Nephron (organoid): ENCODE measurements at regions not wholly inside any gene's neighbourhood (a gene's known extent, or its start where the extent isn't known, plus 50 kb on each side); places are given as distances from the start of the nearest gene placed in this dataset.

Experiments used
- H3K27ac Mint-ChIP-seq, 3 experiments: 2 replicates each; pipeline ENCODE4 v1.8.0; 2020; ENCODE audit warnings: mixed read lengths in 3 of 3, mild to moderate bottlenecking in 2 of 3, moderate library complexity in 1 of 3
- H3K27me3 Mint-ChIP-seq: 2 replicates; pipeline ENCODE4 v1.8.0; 2021; ENCODE audit warnings: low read depth, mild to moderate bottlenecking, moderate library complexity, mixed read lengths
- H3K36me3 Mint-ChIP-seq: 2 replicates; pipeline ENCODE4 v1.8.0; 2020; ENCODE audit warnings: low read depth, mixed read lengths
- H3K4me1 Mint-ChIP-seq: 2 replicates; pipeline ENCODE4 v1.8.0; 2020; ENCODE audit warnings: mixed read lengths
- H3K4me3 Mint-ChIP-seq, 3 experiments: 2 replicates each; pipeline ENCODE4 v1.8.0; 2020; ENCODE audit warnings: mild to moderate bottlenecking in 3 of 3, mixed read lengths in 3 of 3, moderate library complexity in 2 of 3
- H3K9me3 Mint-ChIP-seq: 2 replicates; pipeline ENCODE4 v1.8.0; 2020; ENCODE audit warnings: mixed read lengths
- CTCF ChIP-seq, 3 experiments: fragments of 200-600 bp; sonication (generic); IDR thresholded peaks; one replicate each; pipeline ENCODE4 v1.5.0; 2021; ENCODE audit warnings: antibody characterized with exemption in 3 of 3; ENCODE audit not compliant: unreplicated experiment in 3 of 3

GRCh38 chr2:225190987-225191386 is 148.7 kb upstream of the DOCK10 start:
- Mint-ChIP-seq H3K4me1 (peaks cover 26% of the 10 kb centered on the region), H3K27ac (peak overlapping the region in 1 of 3 experiments; percentile 40)

GRCh38 chr2:225184948-225185347 is 142.7 kb upstream of the DOCK10 start:
- no peaks in the 10 kb centered on the region for H3K9me3 Mint-ChIP-seq
- H3K4me3 Mint-ChIP-seq: no peak overlapping the region
- no peaks in the 10 kb centered on the region for H3K36me3 Mint-ChIP-seq
- H3K27me3 Mint-ChIP-seq: peaks cover 10% of the 10 kb centered on the region
- TF ChIP-seq CTCF (IDR thresholded peaks at IDR 0.05; ENCODE audit: unreplicated experiment in 3 of 3): no peak
- peaks cover 13% of the 10 kb centered on the region for H3K4me1 Mint-ChIP-seq
- no peak overlapping the region for H3K27ac Mint-ChIP-seq

More at GRCh38 chr2:225190987-225191386, 148.7 kb upstream of the DOCK10 start:
- no peak overlapping the region for H3K4me3 Mint-ChIP-seq
- no peaks in the 10 kb centered on the region for H3K9me3 Mint-ChIP-seq
- peaks cover 4% of the 10 kb centered on the region for H3K27me3 Mint-ChIP-seq
- H3K36me3 Mint-ChIP-seq: no peaks in the 10 kb centered on the region
- no peak for TF ChIP-seq CTCF (IDR thresholded peaks at IDR 0.05; ENCODE audit: unreplicated experiment in 3 of 3)

GRCh38 chr2:225182126-225182525 is 139.9 kb upstream of the DOCK10 start:
- no peak overlapping the region for H3K4me3 Mint-ChIP-seq
- H3K4me1 Mint-ChIP-seq: no peaks in the 10 kb centered on the region
- no peak overlapping the region for H3K27ac Mint-ChIP-seq
- H3K9me3 Mint-ChIP-seq: no peaks in the 10 kb centered on the region
- H3K27me3 Mint-ChIP-seq: peaks cover 7% of the 10 kb centered on the region
- no peaks in the 10 kb centered on the region for H3K36me3 Mint-ChIP-seq
- no peak for TF ChIP-seq CTCF (IDR thresholded peaks at IDR 0.05; ENCODE audit: unreplicated experiment in 3 of 3)

- H3K27ac Mint-ChIP-seq: no peak overlapping the region
- H3K4me1 Mint-ChIP-seq: no peaks in the 10 kb centered on the region
Measured at GRCh38 chr2:225177098-225177497, 134.8 kb upstream of the DOCK10 start.

GRCh38 chr2:225173909-225174308 is 131.6 kb upstream of the DOCK10 start:
- no peak for TF ChIP-seq CTCF (IDR thresholded peaks at IDR 0.05; ENCODE audit: unreplicated experiment in 3 of 3)
- no peaks in the 10 kb centered on the region for H3K9me3 Mint-ChIP-seq
- H3K4me1 Mint-ChIP-seq: no peaks in the 10 kb centered on the region
- peaks cover 6% of the 10 kb centered on the region for H3K27me3 Mint-ChIP-seq
- H3K36me3 Mint-ChIP-seq: no peaks in the 10 kb centered on the region
- H3K4me3 Mint-ChIP-seq: no peak overlapping the region
- H3K27ac Mint-ChIP-seq: no peak overlapping the region

More at GRCh38 chr2:225177098-225177497, 134.8 kb upstream of the DOCK10 start:
- Mint-ChIP-seq H3K4me3 (no peak overlapping the region), H3K27me3 (peaks cover 6% of the 10 kb centered on the region), H3K9me3 (no peaks in the 10 kb centered on the region), H3K36me3 (no peaks in the 10 kb centered on the region)
- TF ChIP-seq CTCF (IDR thresholded peaks at IDR 0.05; ENCODE audit: unreplicated experiment in 3 of 3): no peak

- no peaks in the 10 kb centered on the region for H3K27me3 Mint-ChIP-seq
- H3K9me3 Mint-ChIP-seq: no peaks in the 10 kb centered on the region
- H3K27ac Mint-ChIP-seq: no peak overlapping the region
- no peak overlapping the region for H3K4me3 Mint-ChIP-seq
- TF ChIP-seq CTCF (IDR thresholded peaks at IDR 0.05; ENCODE audit: unreplicated experiment in 3 of 3): no peak
- H3K4me1 Mint-ChIP-seq: no peaks in the 10 kb centered on the region
- H3K36me3 Mint-ChIP-seq: no peaks in the 10 kb centered on the region
Measured at GRCh38 chr2:225171350-225171749, 129.1 kb upstream of the DOCK10 start.
